Panc1 (cell line): ENCODE measurements at regions not wholly inside any gene's neighbourhood (a gene's known extent, or its start where the extent isn't known, plus 50 kb on each side); places are given as distances from the start of the nearest gene placed in this dataset.
"Not testable (repeated sequence)": the region's sequence is repeated elsewhere in the genome, so short reads cannot be mapped to it uniquely, and the experiment has no call there.

Source experiments
- ATAC-seq: fragments of 200-7000 bp; cut with Tn5 transposase; 2 replicates; pipeline ENCODE4 v1.9.1; 2020; ENCODE audit warnings: mild to moderate bottlenecking, moderate library complexity
- BruUV-seq: library from RNA; stranded (reverse); fragments of 400-500 nt; replicated peaks from 2 replicates; lab custom pipeline; 2021; lab: Mats Ljungman, UMichigan
- CTCF ChIA-PET: fragments of 300-600 bp; sonication (Branson Sonifier 250); formaldehyde crosslinking; loops from one replicate; lab custom pipeline; 2022; ENCODE audit warnings: antibody characterized with exemption; lab: Charles Lee
- POLR2A ChIA-PET: fragments of 300-600 bp; sonication (Branson Sonifier 250); formaldehyde crosslinking; loops from one replicate; lab custom pipeline; 2022; ENCODE audit warnings: antibody characterized with exemption; lab: Charles Lee
- DNase-seq: peaks from one replicate; pipeline ENCODE4 v3.0.0-alpha.2; 2010; ENCODE audit warnings: low read depth, low spot score
- H3K27ac ChIP-seq: 2 replicates; pipeline ENCODE4 v1.5.1; 2011; ENCODE audit warnings: mild to moderate bottlenecking, low read length, inconsistent platforms
- H3K27me3 ChIP-seq: fragments of 200-500 bp; sonication (Bioruptor generic); 2 replicates; pipeline ENCODE4 v1.6.0; 2014; ENCODE audit warnings: low read length, inconsistent platforms; ENCODE audit not compliant: control insufficient read depth, insufficient read depth
- H3K36me3 ChIP-seq: fragments of 200-500 bp; sonication (Bioruptor generic); 2 replicates; pipeline ENCODE4 v1.5.1; 2014; ENCODE audit warnings: inconsistent platforms, mild to moderate bottlenecking, low read length, moderate library complexity; ENCODE audit not compliant: control insufficient read depth, insufficient read depth
- H3K4me1 ChIP-seq: 2 replicates; pipeline ENCODE4 v1.5.1; 2011; ENCODE audit warnings: inconsistent platforms, mild to moderate bottlenecking, low read length, moderate library complexity; ENCODE audit not compliant: control insufficient read depth, insufficient read depth
- H3K4me3 ChIP-seq, 2 experiments: 2 replicates each; pipeline ENCODE4 v1.5.1; 2011 to 2012; ENCODE audit warnings: low read depth in 2 of 2, low read length in 2 of 2, mild to moderate bottlenecking in 2 of 2, inconsistent platforms in 1 of 2, moderate library complexity in 1 of 2
- H3K9me3 ChIP-seq: fragments of 200-500 bp; sonication (Bioruptor generic); 2 replicates; pipeline ENCODE4 v1.5.1; 2014; ENCODE audit warnings: low read depth, mild to moderate bottlenecking, inconsistent platforms, low read length, moderate library complexity; ENCODE audit not compliant: control insufficient read depth, insufficient read depth
- CTCF ChIP-seq: fragments of 450-650 bp; IDR thresholded peaks from 2 replicates; pipeline ENCODE4 v1.5.1; 2017; ENCODE audit warnings: mild to moderate bottlenecking
- POLR2AphosphoS5 ChIP-seq: IDR thresholded peaks from 2 replicates; pipeline ENCODE4 v1.6.1; 2012; ENCODE audit warnings: mild to moderate bottlenecking, low read depth, low read length, moderate library complexity
- REST ChIP-seq, 2 experiments: IDR thresholded peaks; 2 replicates each; pipeline ENCODE4 v1.6.1; 2011 to 2012; ENCODE audit warnings: low read depth in 2 of 2, control low read depth in 1 of 2, low read length in 1 of 2, mild to moderate bottlenecking in 1 of 2, moderate library complexity in 1 of 2; ENCODE audit not compliant: insufficient read depth in 1 of 2
- SIN3A ChIP-seq: IDR thresholded peaks from 2 replicates; pipeline ENCODE4 v1.6.1; 2012; ENCODE audit warnings: low read depth, mild to moderate bottlenecking, low read length, moderate library complexity, borderline replicate concordance; ENCODE audit not compliant: insufficient read depth
- TCF7L2 ChIP-seq: IDR thresholded peaks from 2 replicates; pipeline ENCODE4 v1.6.1; 2011; ENCODE audit warnings: mild to moderate bottlenecking, low read depth, low read length, inconsistent platforms
- in situ Hi-C: cut with HindIII; loops from 2 replicates; pipeline ENCODE4 v1.10.0; 2016; ENCODE audit warnings: low sequenced_read_pairs, low pct_unique_long_range_greater_than_20kb
- intact Hi-C: fragments of 100-400 bp; cut with micrococcal nuclease; formaldehyde crosslinking; loops from one replicate; pipeline ENCODE4 v1.10.0; 2022; ENCODE audit not compliant: unreplicated experiment

GRCh38 chr11:101835506-101836063 lies 79.2 kb upstream of the CEP126 start:
- Histone ChIP-seq H3K36me3 (no peaks in the 10 kb centered on the region), H3K4me1 (no peaks in the 10 kb centered on the region), H3K9me3 (no peaks in the 10 kb centered on the region), H3K27ac (no peak overlapping the region), H3K4me3 (no peak overlapping the region), H3K27me3 (peaks cover 7% of the 10 kb centered on the region; the same call in 1 of the 2 replicates)
- DNase-seq (no peak), ATAC-seq (no peak)
- no TSS peak for BruUV-seq
- CTCF ChIA-PET, result no interaction called here
- POLR2A ChIA-PET, result interaction anchor here (0.6 kb wide), 1 partner anchor 411 kb away, joined by 5 read pairs; no protein-coding TSS in a partner anchor
- intact Hi-C loops, result no loop called here
- TF ChIP-seq POLR2AphosphoS5 (no peak), CTCF (no peak), REST (IDR thresholded peaks at IDR 0.05; ENCODE audit: insufficient read depth in 1 of 2, low read depth in 2 of 2, low read length in 1 of 2) (no peak), TCF7L2 (no peak), SIN3A (no peak)
- in situ Hi-C loops, result no loop called here

DNA sequence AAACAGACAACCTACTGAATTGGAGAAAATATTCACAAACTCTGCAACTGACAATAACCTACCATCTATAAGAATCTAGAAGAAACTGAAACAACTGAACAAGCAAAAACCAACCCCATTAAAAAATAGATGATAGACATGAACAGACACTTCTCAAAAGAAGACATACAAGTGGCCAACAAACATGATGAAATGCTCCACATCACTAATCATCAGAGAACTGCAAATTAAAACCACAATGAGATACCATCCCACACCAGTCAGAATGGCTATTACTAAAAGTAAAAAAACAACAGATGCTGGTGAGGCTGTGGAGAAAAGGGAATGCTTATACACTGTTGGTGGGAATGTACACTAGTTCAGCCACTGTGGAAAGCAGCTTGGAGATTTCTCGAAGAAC lies 84.3 kb upstream of the CEP126 start:
- POLR2A ChIA-PET, in situ Hi-C loops: not testable (repeated sequence)

DNA sequence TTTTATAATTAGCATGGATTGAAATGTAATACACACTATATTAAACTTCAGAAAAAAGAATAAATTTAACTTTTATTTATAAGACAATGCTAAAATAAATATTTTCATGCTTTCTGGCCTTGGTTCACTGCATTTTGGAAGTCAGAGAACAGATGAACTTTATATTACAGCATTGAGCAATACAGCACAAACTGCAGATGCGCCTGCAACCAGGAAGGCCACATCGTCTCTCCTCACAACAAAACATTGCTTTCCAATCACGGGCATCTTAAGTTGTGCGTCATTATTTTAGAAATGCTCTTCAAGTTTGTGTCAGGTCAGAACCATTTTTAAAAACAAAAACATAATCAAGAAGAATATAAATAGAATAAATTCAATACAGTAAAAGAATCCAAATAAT lies 89.3 kb upstream of the CEP126 start:
- no peak for ATAC-seq
- BruUV-seq, result no TSS peak

More for the DNA sequence above, 84.3 kb upstream of the CEP126 start:
- H3K9me3 ChIP-seq, DNase-seq, H3K27ac ChIP-seq, intact Hi-C loops, H3K36me3 ChIP-seq, H3K27me3 ChIP-seq, H3K4me3 ChIP-seq, ATAC-seq, H3K4me1 ChIP-seq, CTCF ChIA-PET, BruUV-seq: not testable (repeated sequence)

More for the DNA sequence above, 89.3 kb upstream of the CEP126 start:
- in situ Hi-C loops, result no loop called here
- Histone ChIP-seq H3K4me3 (no peak overlapping the region), H3K36me3 (no peaks in the 10 kb centered on the region), H3K27ac (no peak overlapping the region), H3K27me3 (no peaks in the 10 kb centered on the region), H3K4me1 (no peaks in the 10 kb centered on the region), H3K9me3 (no peaks in the 10 kb centered on the region)
- no peak for DNase-seq
- CTCF ChIA-PET, result no interaction called here
- TF ChIP-seq POLR2AphosphoS5 (no peak), SIN3A (no peak), CTCF (no peak), TCF7L2 (no peak), REST (IDR thresholded peaks at IDR 0.05; ENCODE audit: insufficient read depth in 1 of 2, low read depth in 2 of 2, low read length in 1 of 2) (no peak)
- POLR2A ChIA-PET, result no interaction called here
- intact Hi-C loops, result no loop called here
